Sigmoid colon (tissue), 4 donors: ENCODE measurements at regions not wholly inside any gene's neighbourhood (a gene's known extent, or its start where the extent isn't known, plus 50 kb on each side); places are given as distances from the start of the nearest gene placed in this dataset.

Experiments used
- EP300 ChIP-seq, 4 donors: sonication (generic); formaldehyde crosslinking; IDR thresholded peaks; one replicate each; pipeline ENCODE4 v1.6.1; 2017; ENCODE audit warnings: antibody characterized with exemption in 4 of 4
- POLR2A ChIP-seq, 2 donors: fragments of 450-650 bp; IDR thresholded peaks; one replicate each; pipeline ENCODE4 v1.6.1; 2016; ENCODE audit warnings: antibody characterized with exemption in 2 of 2, mild to moderate bottlenecking in 2 of 2, moderate library complexity in 2 of 2
- POLR2AphosphoS5 ChIP-seq, 4 donors: sonication (generic); formaldehyde crosslinking; IDR thresholded peaks; one replicate each; pipeline ENCODE4 v1.6.1; 2017; ENCODE audit warnings: antibody characterized with exemption in 4 of 4
- TF ChIP-seq, protein P1 (sequence below), 4 experiments: fragments of 450-650 bp in 3 of 4; fragments of 200-600 bp in 1 of 4; IDR thresholded peaks; one replicate each; pipeline ENCODE4 v1.5.1; 2016 to 2019; ENCODE audit warnings: antibody characterized with exemption in 4 of 4, mild to moderate bottlenecking in 3 of 4, moderate library complexity in 2 of 4

DNA sequence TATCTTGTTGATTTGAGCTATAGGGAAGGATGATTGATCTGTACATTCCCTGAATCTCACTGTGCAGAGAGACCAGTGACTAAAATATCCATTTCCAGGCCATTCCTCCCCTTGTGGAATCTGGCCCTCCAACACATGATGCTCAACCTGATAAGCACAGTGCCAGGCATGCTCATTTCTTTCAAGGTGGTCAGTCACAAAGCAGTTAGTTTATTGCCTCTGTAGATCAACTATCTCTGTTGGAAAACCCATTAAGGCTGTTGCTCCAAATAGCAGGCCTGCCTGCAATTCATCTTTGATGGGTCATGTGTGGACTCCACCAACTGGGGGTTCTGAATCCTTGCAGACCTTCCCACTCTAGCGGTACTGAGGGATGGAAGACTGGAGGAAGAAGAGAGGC is 168.6 kb upstream of the FOXK1 start:
- TF ChIP-seq, protein P1, sequence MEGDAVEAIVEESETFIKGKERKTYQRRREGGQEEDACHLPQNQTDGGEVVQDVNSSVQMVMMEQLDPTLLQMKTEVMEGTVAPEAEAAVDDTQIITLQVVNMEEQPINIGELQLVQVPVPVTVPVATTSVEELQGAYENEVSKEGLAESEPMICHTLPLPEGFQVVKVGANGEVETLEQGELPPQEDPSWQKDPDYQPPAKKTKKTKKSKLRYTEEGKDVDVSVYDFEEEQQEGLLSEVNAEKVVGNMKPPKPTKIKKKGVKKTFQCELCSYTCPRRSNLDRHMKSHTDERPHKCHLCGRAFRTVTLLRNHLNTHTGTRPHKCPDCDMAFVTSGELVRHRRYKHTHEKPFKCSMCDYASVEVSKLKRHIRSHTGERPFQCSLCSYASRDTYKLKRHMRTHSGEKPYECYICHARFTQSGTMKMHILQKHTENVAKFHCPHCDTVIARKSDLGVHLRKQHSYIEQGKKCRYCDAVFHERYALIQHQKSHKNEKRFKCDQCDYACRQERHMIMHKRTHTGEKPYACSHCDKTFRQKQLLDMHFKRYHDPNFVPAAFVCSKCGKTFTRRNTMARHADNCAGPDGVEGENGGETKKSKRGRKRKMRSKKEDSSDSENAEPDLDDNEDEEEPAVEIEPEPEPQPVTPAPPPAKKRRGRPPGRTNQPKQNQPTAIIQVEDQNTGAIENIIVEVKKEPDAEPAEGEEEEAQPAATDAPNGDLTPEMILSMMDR (IDR thresholded peaks at IDR 0.05): no peak
- TF ChIP-seq POLR2AphosphoS5 (IDR thresholded peaks at IDR 0.05) (no peak), EP300 (IDR thresholded peaks at IDR 0.05) (no peak), POLR2A (IDR thresholded peaks at IDR 0.05) (no peak)
